ENCODE measurements at regions not wholly inside any gene's neighbourhood (a gene's known extent, or its start where the extent isn't known, plus 50 kb on each side); places are given as distances from the start of the nearest gene placed in this dataset.
"Not testable (repeated sequence)": the region's sequence is repeated elsewhere in the genome, so short reads cannot be mapped to it uniquely, and the experiment has no call there.

- H3K27me3 ChIP-seq (ENCODE audit: low read depth); H3K4me1 ChIP-seq; H3K4me3 ChIP-seq; H3K36me3 ChIP-seq (replicated peaks); H3K9me3 ChIP-seq; DNase-seq (ENCODE audit: low spot score in 2 of 2); in situ Hi-C loops (cut with MboI; ENCODE audit: low sequenced_read_pairs): not testable (repeated sequence)
These were observed 2724.1 kb upstream of the TPTE start for GRCh38 chr21:7797328-7797727.

GRCh38 chr21:7798446-7798845 is 2722.9 kb upstream of the TPTE start:
- H3K4me1 ChIP-seq; H3K4me3 ChIP-seq; in situ Hi-C loops (cut with MboI; ENCODE audit: low sequenced_read_pairs); H3K9me3 ChIP-seq; H3K27me3 ChIP-seq (ENCODE audit: low read depth); H3K36me3 ChIP-seq (replicated peaks): not testable (repeated sequence)
- DNase-seq (ENCODE audit: low spot score in 2 of 2) = peak in 1 of 2 experiments; percentile 7

GRCh38 chr21:7799697-7800096 is 2721.7 kb upstream of the TPTE start:
- in situ Hi-C loops (cut with MboI; ENCODE audit: low sequenced_read_pairs); DNase-seq (ENCODE audit: low spot score in 2 of 2): not testable (repeated sequence)

GRCh38 chr21:7813475-7813874 is 2707.9 kb upstream of the TPTE start:
- in situ Hi-C loops (cut with MboI; ENCODE audit: low sequenced_read_pairs); H3K4me3 ChIP-seq; DNase-seq (ENCODE audit: low spot score in 2 of 2); H3K4me1 ChIP-seq; H3K27me3 ChIP-seq (ENCODE audit: low read depth); H3K36me3 ChIP-seq (replicated peaks); H3K9me3 ChIP-seq: not testable (repeated sequence)

More at GRCh38 chr21:7799697-7800096, 2721.7 kb upstream of the TPTE start:
- H3K9me3 ChIP-seq; H3K36me3 ChIP-seq (replicated peaks); H3K4me1 ChIP-seq; H3K4me3 ChIP-seq; H3K27me3 ChIP-seq (ENCODE audit: low read depth): not testable (repeated sequence)

- H3K4me1 ChIP-seq; in situ Hi-C loops (cut with MboI; ENCODE audit: low sequenced_read_pairs); H3K9me3 ChIP-seq; H3K4me3 ChIP-seq; H3K36me3 ChIP-seq (replicated peaks); DNase-seq (ENCODE audit: low spot score in 2 of 2); H3K27me3 ChIP-seq (ENCODE audit: low read depth): not testable (repeated sequence)
These were observed 2704.4 kb upstream of the TPTE start for GRCh38 chr21:7817013-7817412.

- H3K4me1 ChIP-seq; in situ Hi-C loops (cut with MboI; ENCODE audit: low sequenced_read_pairs); DNase-seq (ENCODE audit: low spot score in 2 of 2); H3K27me3 ChIP-seq (ENCODE audit: low read depth); H3K9me3 ChIP-seq; H3K4me3 ChIP-seq; H3K36me3 ChIP-seq (replicated peaks): not testable (repeated sequence)
These were observed 2702.1 kb upstream of the TPTE start for GRCh38 chr21:7819301-7819700.

- in situ Hi-C loops (cut with MboI; ENCODE audit: low sequenced_read_pairs); H3K36me3 ChIP-seq (replicated peaks); DNase-seq (ENCODE audit: low spot score in 2 of 2); H3K9me3 ChIP-seq; H3K4me3 ChIP-seq; H3K27me3 ChIP-seq (ENCODE audit: low read depth); H3K4me1 ChIP-seq: not testable (repeated sequence)
These were observed 2695.8 kb upstream of the TPTE start for GRCh38 chr21:7825627-7826026.

GRCh38 chr21:7826174-7826573 is 2695.2 kb upstream of the TPTE start:
- H3K36me3 ChIP-seq (replicated peaks); DNase-seq (ENCODE audit: low spot score in 2 of 2); H3K4me3 ChIP-seq; in situ Hi-C loops (cut with MboI; ENCODE audit: low sequenced_read_pairs); H3K9me3 ChIP-seq; H3K4me1 ChIP-seq; H3K27me3 ChIP-seq (ENCODE audit: low read depth): not testable (repeated sequence)

- DNase-seq (ENCODE audit: low spot score in 2 of 2); in situ Hi-C loops (cut with MboI; ENCODE audit: low sequenced_read_pairs); H3K4me3 ChIP-seq; H3K4me1 ChIP-seq; H3K27me3 ChIP-seq (ENCODE audit: low read depth); H3K36me3 ChIP-seq (replicated peaks); H3K9me3 ChIP-seq: not testable (repeated sequence)
These were observed 2693.1 kb upstream of the TPTE start for GRCh38 chr21:7828260-7828659.

GRCh38 chr21:7829411-7829810 is 2692.0 kb upstream of the TPTE start:
- H3K27me3 ChIP-seq (ENCODE audit: low read depth) = not testable (repeated sequence)

GRCh38 chr21:7837315-7837714 is 2684.1 kb upstream of the TPTE start:
- in situ Hi-C loops (cut with MboI; ENCODE audit: low sequenced_read_pairs) = not testable (repeated sequence)

More at GRCh38 chr21:7829411-7829810, 2692.0 kb upstream of the TPTE start:
- H3K36me3 ChIP-seq (replicated peaks); H3K4me3 ChIP-seq; H3K9me3 ChIP-seq; DNase-seq (ENCODE audit: low spot score in 2 of 2); in situ Hi-C loops (cut with MboI; ENCODE audit: low sequenced_read_pairs); H3K4me1 ChIP-seq: not testable (repeated sequence)

GRCh38 chr21:7853426-7853825 is 2668.0 kb upstream of the TPTE start:
- in situ Hi-C loops (cut with MboI; ENCODE audit: low sequenced_read_pairs); H3K36me3 ChIP-seq (replicated peaks); H3K9me3 ChIP-seq; DNase-seq (ENCODE audit: low spot score in 2 of 2); H3K4me3 ChIP-seq; H3K27me3 ChIP-seq (ENCODE audit: low read depth); H3K4me1 ChIP-seq: not testable (repeated sequence)

More at GRCh38 chr21:7837315-7837714, 2684.1 kb upstream of the TPTE start:
- not testable (repeated sequence) for H3K9me3 ChIP-seq; H3K36me3 ChIP-seq (replicated peaks); H3K4me3 ChIP-seq; H3K4me1 ChIP-seq; H3K27me3 ChIP-seq (ENCODE audit: low read depth); DNase-seq (ENCODE audit: low spot score in 2 of 2)

- in situ Hi-C loops (cut with MboI; ENCODE audit: low sequenced_read_pairs) = not testable (repeated sequence)
These were observed 2667.5 kb upstream of the TPTE start for GRCh38 chr21:7853836-7854235.

More at GRCh38 chr21:7853836-7854235, 2667.5 kb upstream of the TPTE start:
- H3K9me3 ChIP-seq; H3K4me3 ChIP-seq; DNase-seq (ENCODE audit: low spot score in 2 of 2); H3K36me3 ChIP-seq (replicated peaks); H3K27me3 ChIP-seq (ENCODE audit: low read depth); H3K4me1 ChIP-seq: not testable (repeated sequence)
